Neutrophil (primary cell): ENCODE measurements at regions not wholly inside any gene's neighbourhood (a gene's known extent, or its start where the extent isn't known, plus 50 kb on each side); places are given as distances from the start of the nearest gene placed in this dataset.

Experiments
- H3K27ac ChIP-seq: fragments of 200-600 bp; sonication (generic); 2 replicates; pipeline ENCODE4 v1.5.1; 2016; ENCODE audit warnings: mild to moderate bottlenecking, moderate library complexity
- H3K27me3 ChIP-seq: fragments of 200-600 bp; sonication (generic); 2 replicates; pipeline ENCODE4 v1.6.0; 2016; ENCODE audit warnings: mild to moderate bottlenecking
- H3K36me3 ChIP-seq: fragments of 200-600 bp; sonication (generic); 2 replicates; pipeline ENCODE4 v1.5.1; 2017
- H3K4me1 ChIP-seq, 2 experiments: fragments of 200-600 bp in 1 of 2; sonication (generic) in 1 of 2; 1 replicate in 1 of 2; 2 replicates in 1 of 2; pipeline versions ENCODE4 v1.5.1 to v1.6.1; 2013 to 2016; ENCODE audit warnings: low read depth in 1 of 2, low read length in 1 of 2, mild to moderate bottlenecking in 1 of 2, moderate library complexity in 1 of 2; ENCODE audit not compliant: control insufficient read depth in 1 of 2, insufficient read depth in 1 of 2
- H3K4me3 ChIP-seq, 2 experiments: fragments of 200-600 bp in 1 of 2; sonication (generic) in 1 of 2; 1 replicate in 1 of 2; 2 replicates in 1 of 2; pipeline ENCODE4 v1.5.1; 2013 to 2016; ENCODE audit warnings: low read depth in 1 of 2, low read length in 1 of 2, mild to moderate bottlenecking in 1 of 2, moderate library complexity in 1 of 2
- H3K9me3 ChIP-seq: fragments of 200-600 bp; sonication (generic); 2 replicates; pipeline ENCODE4 v1.5.1; 2016
- TF ChIP-seq, protein P1 (sequence below): fragments of 200-600 bp; sonication (generic); IDR thresholded peaks from 2 replicates; pipeline ENCODE4 v1.5.1; 2016; ENCODE audit warnings: antibody characterized with exemption

DNA sequence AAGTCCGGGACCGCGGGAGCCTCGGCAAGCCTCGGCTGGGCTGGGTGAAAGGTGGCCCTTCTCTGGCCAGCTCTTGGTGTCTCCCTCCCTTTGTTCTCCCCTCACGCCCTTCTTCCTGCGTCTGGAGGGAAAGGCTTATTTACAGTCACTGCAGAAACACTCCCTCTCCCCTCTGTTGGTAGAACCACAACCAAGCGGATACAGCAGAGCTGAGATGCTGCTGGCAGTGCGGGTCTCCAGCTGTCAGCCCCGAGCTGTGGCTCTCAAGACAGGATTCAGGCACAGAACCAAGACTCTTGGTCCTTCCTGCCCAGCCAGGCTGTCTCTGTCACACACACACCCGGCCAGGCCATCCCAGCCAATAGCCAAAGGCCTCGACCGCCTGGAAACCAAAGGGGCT is 133.3 kb downstream of the ENGASE start:
- Histone ChIP-seq H3K4me1 (no peaks in the 10 kb centered on the region), H3K4me3 (no peak overlapping the region), H3K27me3 (peaks cover 52% of the 10 kb centered on the region), H3K9me3 (no peaks in the 10 kb centered on the region), H3K36me3 (no peaks in the 10 kb centered on the region), H3K27ac (no peak overlapping the region)
- TF ChIP-seq, protein P1, sequence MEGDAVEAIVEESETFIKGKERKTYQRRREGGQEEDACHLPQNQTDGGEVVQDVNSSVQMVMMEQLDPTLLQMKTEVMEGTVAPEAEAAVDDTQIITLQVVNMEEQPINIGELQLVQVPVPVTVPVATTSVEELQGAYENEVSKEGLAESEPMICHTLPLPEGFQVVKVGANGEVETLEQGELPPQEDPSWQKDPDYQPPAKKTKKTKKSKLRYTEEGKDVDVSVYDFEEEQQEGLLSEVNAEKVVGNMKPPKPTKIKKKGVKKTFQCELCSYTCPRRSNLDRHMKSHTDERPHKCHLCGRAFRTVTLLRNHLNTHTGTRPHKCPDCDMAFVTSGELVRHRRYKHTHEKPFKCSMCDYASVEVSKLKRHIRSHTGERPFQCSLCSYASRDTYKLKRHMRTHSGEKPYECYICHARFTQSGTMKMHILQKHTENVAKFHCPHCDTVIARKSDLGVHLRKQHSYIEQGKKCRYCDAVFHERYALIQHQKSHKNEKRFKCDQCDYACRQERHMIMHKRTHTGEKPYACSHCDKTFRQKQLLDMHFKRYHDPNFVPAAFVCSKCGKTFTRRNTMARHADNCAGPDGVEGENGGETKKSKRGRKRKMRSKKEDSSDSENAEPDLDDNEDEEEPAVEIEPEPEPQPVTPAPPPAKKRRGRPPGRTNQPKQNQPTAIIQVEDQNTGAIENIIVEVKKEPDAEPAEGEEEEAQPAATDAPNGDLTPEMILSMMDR: no peak

DNA sequence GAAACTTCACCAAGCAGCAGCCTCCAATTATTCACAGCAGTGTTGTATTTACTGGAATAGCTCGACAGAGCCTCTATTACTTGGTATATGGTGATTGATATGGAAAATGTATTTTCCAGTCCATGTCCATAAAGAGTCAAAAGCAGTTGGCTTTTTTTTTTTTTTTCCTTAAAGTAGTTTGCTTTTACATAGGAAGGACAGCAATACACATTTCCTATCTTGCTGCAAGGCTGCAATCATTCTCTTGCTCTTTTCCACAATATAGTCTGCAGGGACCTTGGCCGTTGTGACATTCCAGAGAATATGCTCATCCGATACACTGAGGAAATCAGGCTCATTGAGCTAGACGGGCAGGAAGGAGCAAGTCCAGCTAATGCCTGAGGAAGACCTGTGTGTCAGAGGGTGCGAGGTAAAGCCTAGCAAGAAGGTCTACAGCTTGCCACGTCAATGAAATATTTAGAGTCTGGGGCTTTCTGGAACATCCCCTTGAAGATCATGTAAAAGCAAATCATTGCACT is 131.1 kb downstream of the ENGASE start:
- H3K9me3 ChIP-seq: no peaks in the 10 kb centered on the region
- no peak overlapping the region for H3K27ac ChIP-seq
- peaks cover 43% of the 10 kb centered on the region for H3K27me3 ChIP-seq
- TF ChIP-seq, protein P1: no peak
- no peak overlapping the region for H3K4me3 ChIP-seq
- H3K4me1 ChIP-seq: no peaks in the 10 kb centered on the region
- no peaks in the 10 kb centered on the region for H3K36me3 ChIP-seq

DNA sequence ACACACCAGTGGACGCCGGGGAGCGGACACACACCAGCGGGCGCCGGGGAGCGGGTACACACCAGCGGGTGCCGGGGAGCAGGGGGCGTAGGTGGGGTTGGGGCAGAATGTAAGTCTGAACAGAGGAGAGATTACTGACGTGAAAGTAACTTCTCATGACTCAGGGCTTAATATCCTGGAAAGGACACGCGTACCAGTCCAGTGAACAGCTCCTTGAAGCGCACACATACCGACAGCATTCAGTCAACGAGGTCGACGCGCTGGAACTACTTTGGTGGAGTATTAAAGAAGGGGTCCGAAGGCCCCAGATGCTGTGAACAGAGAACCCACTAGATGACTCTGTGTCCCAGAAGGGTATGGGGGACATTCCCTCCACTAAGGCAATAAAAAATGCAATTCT is 129.6 kb downstream of the ENGASE start:
- Histone ChIP-seq H3K36me3 (no peaks in the 10 kb centered on the region), H3K4me1 (no peaks in the 10 kb centered on the region), H3K27me3 (peaks cover 42% of the 10 kb centered on the region), H3K9me3 (no peaks in the 10 kb centered on the region), H3K4me3 (no peak overlapping the region), H3K27ac (no peak overlapping the region)
- TF ChIP-seq, protein P1: no peak

DNA sequence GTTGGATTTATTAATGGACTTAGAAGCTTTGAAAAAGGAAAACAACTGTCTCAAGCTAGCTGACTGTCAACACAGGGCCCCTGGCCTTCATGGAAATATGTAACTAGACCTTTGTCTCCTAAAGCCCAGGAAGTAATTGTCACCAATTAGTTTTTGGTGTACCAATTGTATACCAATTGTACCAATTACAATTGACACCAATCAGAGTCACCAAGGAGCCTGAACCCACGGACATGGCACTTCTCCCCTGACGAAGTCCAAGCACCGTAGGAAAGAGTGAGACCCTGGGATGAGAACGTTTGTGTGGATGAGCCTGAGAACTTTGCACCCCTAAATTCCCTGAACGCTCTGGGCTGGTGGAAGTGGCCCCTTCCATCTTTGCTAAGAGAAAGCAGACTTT is 129.0 kb downstream of the ENGASE start:
- no peak overlapping the region for H3K4me3 ChIP-seq
- no peak overlapping the region for H3K27ac ChIP-seq
- H3K4me1 ChIP-seq: no peaks in the 10 kb centered on the region
- TF ChIP-seq, protein P1: no peak
- H3K9me3 ChIP-seq: no peaks in the 10 kb centered on the region
- H3K36me3 ChIP-seq: no peaks in the 10 kb centered on the region
- peaks cover 43% of the 10 kb centered on the region for H3K27me3 ChIP-seq

DNA sequence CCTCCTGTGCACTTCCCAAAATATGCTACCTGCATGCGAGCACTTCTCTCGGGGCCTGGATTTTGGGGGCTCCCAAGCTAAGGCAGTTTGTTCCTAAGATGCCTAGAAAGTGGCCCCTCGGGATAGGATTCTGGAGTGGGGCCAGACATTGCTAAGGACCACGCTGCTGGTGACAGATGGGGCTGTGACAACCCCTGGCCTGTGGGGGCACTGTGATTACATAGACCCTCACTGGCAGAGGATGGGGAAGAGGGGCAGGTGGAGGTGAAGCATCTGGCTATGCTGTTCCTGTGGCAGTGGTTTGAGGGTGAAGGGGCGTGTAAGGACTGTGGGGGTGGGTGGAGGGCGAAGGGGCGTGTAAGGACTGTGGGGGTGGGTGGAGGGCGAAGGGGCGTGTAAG is 128.4 kb downstream of the ENGASE start:
- Histone ChIP-seq H3K27me3 (peaks cover 37% of the 10 kb centered on the region), H3K4me3 (no peak overlapping the region), H3K4me1 (no peaks in the 10 kb centered on the region), H3K36me3 (no peaks in the 10 kb centered on the region), H3K27ac (no peak overlapping the region), H3K9me3 (no peaks in the 10 kb centered on the region)
- TF ChIP-seq, protein P1: no peak

DNA sequence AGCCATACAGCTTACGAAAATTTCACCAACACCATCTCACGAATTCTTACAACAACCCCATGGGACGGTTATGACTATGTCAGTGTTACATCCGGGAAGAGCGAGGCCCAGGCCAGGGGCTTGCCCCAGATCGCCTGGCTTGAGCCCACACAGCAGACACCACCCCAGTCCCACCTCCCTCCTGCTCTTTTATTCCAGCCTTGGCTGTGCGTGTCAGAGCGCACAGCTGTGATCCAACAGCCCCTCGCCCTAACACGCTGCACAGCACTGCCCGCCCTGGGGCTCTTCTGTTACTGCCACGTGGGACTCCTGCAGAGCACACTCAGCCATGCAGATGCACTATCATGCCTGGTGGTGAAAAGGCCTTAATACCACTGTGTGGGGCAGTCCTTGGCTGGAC is 127.9 kb downstream of the ENGASE start:
- H3K9me3 ChIP-seq: no peaks in the 10 kb centered on the region
- TF ChIP-seq, protein P1: no peak
- no peak overlapping the region for H3K27ac ChIP-seq
- H3K27me3 ChIP-seq: peaks cover 31% of the 10 kb centered on the region
- no peaks in the 10 kb centered on the region for H3K4me1 ChIP-seq
- H3K36me3 ChIP-seq: no peaks in the 10 kb centered on the region
- no peak overlapping the region for H3K4me3 ChIP-seq
